ENCODE measurements at regions not wholly inside any gene's neighbourhood (a gene's known extent, or its start where the extent isn't known, plus 50 kb on each side); places are given as distances from the start of the nearest gene placed in this dataset.

DNA sequence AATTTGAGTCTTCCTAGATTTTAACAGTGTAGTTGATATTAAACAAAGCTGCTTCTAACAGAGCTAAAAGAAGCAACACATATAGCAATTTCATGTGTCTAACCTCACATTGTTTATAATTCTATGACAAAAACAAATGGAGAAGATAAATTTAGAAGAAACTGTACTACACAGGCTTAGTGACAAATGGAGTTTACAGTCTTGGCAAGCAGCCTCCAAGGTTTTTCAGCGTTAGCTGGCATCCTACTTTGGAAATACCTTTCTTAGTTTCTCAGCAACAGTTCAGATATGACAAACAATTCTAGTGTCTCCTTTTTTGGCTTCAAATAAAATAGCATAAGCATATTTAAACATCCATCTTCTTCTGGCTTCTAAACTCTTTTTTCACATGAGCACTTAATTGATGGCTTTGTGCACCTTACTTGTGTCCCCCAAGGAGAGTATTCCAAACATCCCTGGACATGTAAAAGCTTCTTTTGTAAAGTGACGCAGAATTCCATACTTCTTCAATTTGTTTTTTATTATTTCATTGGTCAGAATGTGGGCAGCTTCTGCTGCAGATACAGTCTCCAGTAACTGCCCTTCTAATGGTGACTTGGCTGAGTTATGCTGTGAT, 249.8 kb downstream of the ANTXR2 start:
- TF ChIP-seq, protein P1, sequence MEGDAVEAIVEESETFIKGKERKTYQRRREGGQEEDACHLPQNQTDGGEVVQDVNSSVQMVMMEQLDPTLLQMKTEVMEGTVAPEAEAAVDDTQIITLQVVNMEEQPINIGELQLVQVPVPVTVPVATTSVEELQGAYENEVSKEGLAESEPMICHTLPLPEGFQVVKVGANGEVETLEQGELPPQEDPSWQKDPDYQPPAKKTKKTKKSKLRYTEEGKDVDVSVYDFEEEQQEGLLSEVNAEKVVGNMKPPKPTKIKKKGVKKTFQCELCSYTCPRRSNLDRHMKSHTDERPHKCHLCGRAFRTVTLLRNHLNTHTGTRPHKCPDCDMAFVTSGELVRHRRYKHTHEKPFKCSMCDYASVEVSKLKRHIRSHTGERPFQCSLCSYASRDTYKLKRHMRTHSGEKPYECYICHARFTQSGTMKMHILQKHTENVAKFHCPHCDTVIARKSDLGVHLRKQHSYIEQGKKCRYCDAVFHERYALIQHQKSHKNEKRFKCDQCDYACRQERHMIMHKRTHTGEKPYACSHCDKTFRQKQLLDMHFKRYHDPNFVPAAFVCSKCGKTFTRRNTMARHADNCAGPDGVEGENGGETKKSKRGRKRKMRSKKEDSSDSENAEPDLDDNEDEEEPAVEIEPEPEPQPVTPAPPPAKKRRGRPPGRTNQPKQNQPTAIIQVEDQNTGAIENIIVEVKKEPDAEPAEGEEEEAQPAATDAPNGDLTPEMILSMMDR (IDR thresholded peaks at IDR 0.05; ENCODE audit: insufficient read depth, low read depth, low read length) = no peak
- no peak for TF ChIP-seq EZH2 (IDR thresholded peaks at IDR 0.05; ENCODE audit: insufficient read depth, low read length)

All from astrocyte (in vitro differentiated cells and primary cell).